WERI-Rb-1 (cell line): ENCODE measurements at regions not wholly inside any gene's neighbourhood (a gene's known extent, or its start where the extent isn't known, plus 50 kb on each side); places are given as distances from the start of the nearest gene placed in this dataset.

ENCODE experiments used
- DNase-seq: peaks from one replicate; pipeline ENCODE4 v3.0.0-alpha.2; 2020
- H3K27ac ChIP-seq: fragments of 250-450 bp; sonication (Bioruptor Pico); 2 replicates; pipeline ENCODE4 v1.5.1; 2020; ENCODE audit warnings: mild to moderate bottlenecking, moderate library complexity
- H3K27me3 ChIP-seq: fragments of 250-450 bp; sonication (Bioruptor Pico); 2 replicates; pipeline ENCODE4 v1.5.1; 2021; ENCODE audit warnings: mild to moderate bottlenecking, low read depth, moderate library complexity; ENCODE audit not compliant: insufficient read depth, severe bottlenecking
- H3K36me3 ChIP-seq: fragments of 250-450 bp; sonication (Bioruptor Pico); 2 replicates; pipeline ENCODE4 v1.5.1; 2020; ENCODE audit warnings: mild to moderate bottlenecking, moderate library complexity
- H3K4me3 ChIP-seq: 2 replicates; pipeline ENCODE4 v1.5.1; 2011; ENCODE audit warnings: low read depth, mild to moderate bottlenecking, control low read depth, low read length
- H3K9me3 ChIP-seq: fragments of 250-450 bp; sonication (Bioruptor Pico); 2 replicates; pipeline ENCODE4 v1.5.1; 2021; ENCODE audit warnings: mild to moderate bottlenecking, moderate library complexity; ENCODE audit not compliant: severe bottlenecking
- TF ChIP-seq, protein P1 (sequence below): IDR thresholded peaks from 2 replicates; pipeline ENCODE4 v1.5.1; 2011; ENCODE audit warnings: low read depth, mild to moderate bottlenecking, control low read depth, inconsistent platforms, low read length

DNA sequence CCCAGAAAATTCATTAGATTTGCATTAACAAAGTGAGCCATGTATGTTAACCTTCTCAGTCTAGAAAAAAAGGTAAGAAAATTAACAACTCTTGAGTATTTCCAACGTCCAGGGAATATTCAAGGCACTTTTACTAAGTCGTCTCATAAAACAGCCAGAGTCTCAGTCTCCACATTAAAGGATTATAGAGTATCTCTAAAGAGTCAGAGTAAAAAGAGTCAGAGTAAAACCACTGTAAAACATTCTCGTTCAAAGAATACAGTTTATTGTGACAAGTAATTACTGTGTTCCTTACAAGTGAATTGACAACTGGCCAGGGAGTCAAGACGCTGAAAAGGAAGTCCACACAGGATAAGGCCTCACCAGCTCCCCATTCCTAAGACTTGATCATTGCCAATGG lies 97.2 kb upstream of the ISL1 start:
- TF ChIP-seq, protein P1, sequence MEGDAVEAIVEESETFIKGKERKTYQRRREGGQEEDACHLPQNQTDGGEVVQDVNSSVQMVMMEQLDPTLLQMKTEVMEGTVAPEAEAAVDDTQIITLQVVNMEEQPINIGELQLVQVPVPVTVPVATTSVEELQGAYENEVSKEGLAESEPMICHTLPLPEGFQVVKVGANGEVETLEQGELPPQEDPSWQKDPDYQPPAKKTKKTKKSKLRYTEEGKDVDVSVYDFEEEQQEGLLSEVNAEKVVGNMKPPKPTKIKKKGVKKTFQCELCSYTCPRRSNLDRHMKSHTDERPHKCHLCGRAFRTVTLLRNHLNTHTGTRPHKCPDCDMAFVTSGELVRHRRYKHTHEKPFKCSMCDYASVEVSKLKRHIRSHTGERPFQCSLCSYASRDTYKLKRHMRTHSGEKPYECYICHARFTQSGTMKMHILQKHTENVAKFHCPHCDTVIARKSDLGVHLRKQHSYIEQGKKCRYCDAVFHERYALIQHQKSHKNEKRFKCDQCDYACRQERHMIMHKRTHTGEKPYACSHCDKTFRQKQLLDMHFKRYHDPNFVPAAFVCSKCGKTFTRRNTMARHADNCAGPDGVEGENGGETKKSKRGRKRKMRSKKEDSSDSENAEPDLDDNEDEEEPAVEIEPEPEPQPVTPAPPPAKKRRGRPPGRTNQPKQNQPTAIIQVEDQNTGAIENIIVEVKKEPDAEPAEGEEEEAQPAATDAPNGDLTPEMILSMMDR, result no peak
- Histone ChIP-seq H3K27me3 (peaks cover 50% of the 10 kb centered on the region), H3K27ac (no peak overlapping the region), H3K9me3 (no peaks in the 10 kb centered on the region), H3K36me3 (no peaks in the 10 kb centered on the region), H3K4me3 (no peak overlapping the region)
- DNase-seq, result no peak

DNA sequence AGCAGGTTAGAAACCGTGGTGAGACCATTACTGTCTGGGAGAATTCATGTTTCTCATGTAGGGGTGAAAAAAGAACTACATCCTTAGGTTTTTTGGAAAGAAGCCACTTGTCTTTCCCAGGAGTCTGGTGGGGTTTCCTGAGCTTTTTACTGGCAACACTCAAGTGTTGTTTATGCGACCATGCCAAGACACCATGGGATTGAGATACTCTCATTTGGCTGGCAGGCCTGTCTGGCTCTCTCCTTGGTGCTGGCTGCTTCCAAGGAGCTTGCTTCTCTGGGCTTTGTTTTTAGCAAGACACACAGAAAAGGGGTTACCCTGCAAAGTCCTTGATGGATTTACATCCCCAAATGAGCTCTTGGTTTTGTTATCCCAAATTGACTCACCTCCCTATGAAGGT lies 80.9 kb upstream of the ISL1 start:
- TF ChIP-seq, protein P1, result no peak
- Histone ChIP-seq H3K27me3 (no peaks in the 10 kb centered on the region), H3K9me3 (peaks cover 5% of the 10 kb centered on the region), H3K4me3 (no peak overlapping the region), H3K27ac (no peak overlapping the region), H3K36me3 (no peaks in the 10 kb centered on the region)
- no peak for DNase-seq

DNA sequence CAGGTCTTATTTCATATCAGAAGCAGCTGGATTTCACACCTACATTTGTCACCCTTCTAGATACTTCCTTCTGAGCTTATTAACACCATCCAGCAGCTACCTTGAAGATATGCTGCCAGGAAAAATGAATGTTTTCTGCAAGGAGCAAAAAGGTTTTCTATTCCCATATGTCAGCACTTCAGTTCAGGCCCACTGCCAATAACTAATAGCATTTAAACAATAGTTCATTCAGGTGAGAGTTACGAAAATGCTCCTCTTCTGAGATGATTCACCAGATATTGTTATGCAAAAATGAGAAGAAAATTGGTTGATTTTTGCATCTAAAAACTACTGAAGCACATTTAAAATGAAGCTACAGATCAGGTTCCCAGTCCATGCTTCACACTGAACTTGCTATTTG lies 56.4 kb upstream of the ISL1 start:
- Histone ChIP-seq H3K4me3 (no peak overlapping the region), H3K36me3 (no peaks in the 10 kb centered on the region), H3K9me3 (no peaks in the 10 kb centered on the region), H3K27ac (no peak overlapping the region), H3K27me3 (peaks cover 40% of the 10 kb centered on the region)
- no peak for DNase-seq
- TF ChIP-seq, protein P1, result no peak
